Right lobe of liver (tissue), 4 donors: ENCODE measurements at regions not wholly inside any gene's neighbourhood (a gene's known extent, or its start where the extent isn't known, plus 50 kb on each side); places are given as distances from the start of the nearest gene placed in this dataset.

Experiments used
- CTCF ChIP-seq, 4 donors: fragments of 200-600 bp in 3 of 4; fragments of 450-650 bp in 1 of 4; IDR thresholded peaks; one replicate each; pipeline versions ENCODE4 v1.5.1 to v1.8.0; 2016 to 2022; ENCODE audit warnings: antibody characterized with exemption in 4 of 4, mild to moderate bottlenecking in 2 of 4
- POLR2A ChIP-seq: fragments of 450-650 bp; IDR thresholded peaks from one replicate; pipeline ENCODE4 v1.6.1; 2017; ENCODE audit warnings: antibody characterized with exemption, mild to moderate bottlenecking
- donor health status: DM: no; HTN: no; CAD: no.
- donor health status: DM: no; HTN: no; CAD: no.
- donor health status: DM: no; HTN: yes; CAD: no.

GRCh38 chr11:29900382-29900781, 116.4 kb downstream of the KCNA4 start:
- TF ChIP-seq POLR2A = no peak
- TF ChIP-seq CTCF (IDR thresholded peaks at IDR 0.05) = no peak
